Caco-2 (cell line): ENCODE measurements at regions not wholly inside any gene's neighbourhood (a gene's known extent, or its start where the extent isn't known, plus 50 kb on each side); places are given as distances from the start of the nearest gene placed in this dataset.

ENCODE experiments used
- BruUV-seq: library from RNA; stranded (reverse); fragments of 400-500 nt; replicated peaks from 2 replicates; lab custom pipeline; 2021; lab: Mats Ljungman, UMichigan
- CTCF ChIA-PET: fragments of 300-600 bp; sonication (Branson Sonifier 250); formaldehyde crosslinking; loops from one replicate; lab custom pipeline; 2022; ENCODE audit warnings: antibody characterized with exemption; lab: Charles Lee
- POLR2A ChIA-PET: fragments of 300-600 bp; sonication (Branson Sonifier 250); formaldehyde crosslinking; loops from one replicate; lab custom pipeline; 2022; ENCODE audit warnings: antibody characterized with exemption; lab: Charles Lee
- DNase-seq, 2 experiments: peaks; one replicate each; pipeline versions ENCODE4 v3.0.0 to v3.0.0-alpha.2; 2020 to 2022
- H3K27me3 ChIP-seq: replicated peaks from 2 replicates; pipeline ENCODE4 v1.6.0; 2011; ENCODE audit warnings: low read length; ENCODE audit not compliant: control insufficient read depth, insufficient read depth
- H3K36me3 ChIP-seq: 2 replicates; pipeline ENCODE4 v1.5.1; 2011; ENCODE audit warnings: low read length; ENCODE audit not compliant: control insufficient read depth, insufficient read depth
- H3K4me1 ChIP-seq: fragments of 250-450 bp; sonication (Bioruptor Pico); 2 replicates; pipeline ENCODE4 v1.5.1; 2020; ENCODE audit warnings: mild to moderate bottlenecking
- H3K4me3 ChIP-seq: 2 replicates; pipeline ENCODE4 v1.5.1; 2011; ENCODE audit warnings: low read depth, mild to moderate bottlenecking, control low read depth, low read length
- H3K9me3 ChIP-seq: fragments of 250-450 bp; sonication (Bioruptor Pico); 2 replicates; pipeline ENCODE4 v1.5.1; 2020; ENCODE audit warnings: mild to moderate bottlenecking, moderate library complexity
- H3K27ac Mint-ChIP-seq: one replicate; pipeline ENCODE4 v1.8.0; 2022; ENCODE audit warnings: mixed read lengths; ENCODE audit not compliant: unreplicated experiment
- H3K27me3 Mint-ChIP-seq: one replicate; pipeline ENCODE4 v1.8.0; 2022; ENCODE audit warnings: mixed read lengths; ENCODE audit not compliant: insufficient read depth, unreplicated experiment
- H3K36me3 Mint-ChIP-seq: one replicate; pipeline ENCODE4 v1.8.0; 2022; ENCODE audit warnings: mild to moderate bottlenecking, mixed read lengths; ENCODE audit not compliant: insufficient read depth, unreplicated experiment
- H3K4me1 Mint-ChIP-seq: one replicate; pipeline ENCODE4 v1.8.0; 2022; ENCODE audit warnings: low read depth, mixed read lengths; ENCODE audit not compliant: unreplicated experiment
- H3K4me3 Mint-ChIP-seq: one replicate; pipeline ENCODE4 v1.8.0; 2022; ENCODE audit warnings: mild to moderate bottlenecking, moderate library complexity, mixed read lengths; ENCODE audit not compliant: unreplicated experiment
- H3K9me3 Mint-ChIP-seq: one replicate; pipeline ENCODE4 v1.8.0; 2022; ENCODE audit warnings: mixed read lengths; ENCODE audit not compliant: unreplicated experiment
- intact Hi-C: fragments of 100-400 bp; cut with micrococcal nuclease; formaldehyde crosslinking; loops from one replicate; pipeline ENCODE4 v1.10.0; 2022; ENCODE audit not compliant: unreplicated experiment
- TF ChIP-seq, protein P1 (sequence below), 2 experiments: fragments of 200-600 bp in 1 of 2; IDR thresholded peaks; 1 replicate in 1 of 2; 2 replicates in 1 of 2; pipeline versions ENCODE4 v1.5.1 to v1.8.0; 2011 to 2022; ENCODE audit warnings: antibody characterized with exemption in 1 of 2, control low read depth in 1 of 2, inconsistent platforms in 1 of 2, low read depth in 1 of 2, low read length in 1 of 2, mild to moderate bottlenecking in 1 of 2, moderate library complexity in 1 of 2; ENCODE audit not compliant: insufficient read depth in 1 of 2, severe bottlenecking in 1 of 2, unreplicated experiment in 1 of 2

GRCh38 chr9:101915482-101915881 lies 177.0 kb upstream of the GRIN3A start:
- no peak for DNase-seq
- no peaks in the 10 kb centered on the region for H3K27me3 ChIP-seq
- H3K4me3 ChIP-seq = no peak overlapping the region
- H3K36me3 Mint-ChIP-seq = no peaks in the 10 kb centered on the region
- no peaks in the 10 kb centered on the region for H3K4me1 ChIP-seq
- TF ChIP-seq, protein P1, sequence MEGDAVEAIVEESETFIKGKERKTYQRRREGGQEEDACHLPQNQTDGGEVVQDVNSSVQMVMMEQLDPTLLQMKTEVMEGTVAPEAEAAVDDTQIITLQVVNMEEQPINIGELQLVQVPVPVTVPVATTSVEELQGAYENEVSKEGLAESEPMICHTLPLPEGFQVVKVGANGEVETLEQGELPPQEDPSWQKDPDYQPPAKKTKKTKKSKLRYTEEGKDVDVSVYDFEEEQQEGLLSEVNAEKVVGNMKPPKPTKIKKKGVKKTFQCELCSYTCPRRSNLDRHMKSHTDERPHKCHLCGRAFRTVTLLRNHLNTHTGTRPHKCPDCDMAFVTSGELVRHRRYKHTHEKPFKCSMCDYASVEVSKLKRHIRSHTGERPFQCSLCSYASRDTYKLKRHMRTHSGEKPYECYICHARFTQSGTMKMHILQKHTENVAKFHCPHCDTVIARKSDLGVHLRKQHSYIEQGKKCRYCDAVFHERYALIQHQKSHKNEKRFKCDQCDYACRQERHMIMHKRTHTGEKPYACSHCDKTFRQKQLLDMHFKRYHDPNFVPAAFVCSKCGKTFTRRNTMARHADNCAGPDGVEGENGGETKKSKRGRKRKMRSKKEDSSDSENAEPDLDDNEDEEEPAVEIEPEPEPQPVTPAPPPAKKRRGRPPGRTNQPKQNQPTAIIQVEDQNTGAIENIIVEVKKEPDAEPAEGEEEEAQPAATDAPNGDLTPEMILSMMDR (IDR thresholded peaks at IDR 0.05; ENCODE audit: insufficient read depth in 1 of 2, low read depth in 1 of 2, low read length in 1 of 2, severe bottlenecking in 1 of 2, unreplicated experiment in 1 of 2) = no peak
- no peaks in the 10 kb centered on the region for H3K27me3 Mint-ChIP-seq
- H3K9me3 ChIP-seq = no peaks in the 10 kb centered on the region
- H3K4me1 Mint-ChIP-seq = no peaks in the 10 kb centered on the region
- ChIA-PET CTCF (no interaction called here), POLR2A (no interaction called here)
- no peak overlapping the region for H3K27ac Mint-ChIP-seq
- intact Hi-C loops = no loop called here
- H3K9me3 Mint-ChIP-seq = no peaks in the 10 kb centered on the region
- no peaks in the 10 kb centered on the region for H3K36me3 ChIP-seq
- H3K4me3 Mint-ChIP-seq = no peak overlapping the region
- no TSS peak for BruUV-seq

- Mint-ChIP-seq H3K27me3 (peaks cover under 1% of the 10 kb centered on the region), H3K4me1 (no peaks in the 10 kb centered on the region), H3K36me3 (no peaks in the 10 kb centered on the region), H3K27ac (no peak overlapping the region), H3K9me3 (no peaks in the 10 kb centered on the region), H3K4me3 (no peak overlapping the region)
- no peak overlapping the region for H3K4me3 ChIP-seq
- ChIA-PET CTCF (no interaction called here), POLR2A (no interaction called here)
- no peaks in the 10 kb centered on the region for H3K27me3 ChIP-seq
- TF ChIP-seq, protein P1 (IDR thresholded peaks at IDR 0.05; ENCODE audit: insufficient read depth in 1 of 2, low read depth in 1 of 2, low read length in 1 of 2, severe bottlenecking in 1 of 2, unreplicated experiment in 1 of 2) = no peak
- no peaks in the 10 kb centered on the region for H3K4me1 ChIP-seq
- H3K36me3 ChIP-seq = no peaks in the 10 kb centered on the region
- no peak for DNase-seq
- no TSS peak for BruUV-seq
- no peaks in the 10 kb centered on the region for H3K9me3 ChIP-seq
- intact Hi-C loops = no loop called here
Observed at GRCh38 chr9:101912698-101913097, 174.3 kb upstream of the GRIN3A start.

- H3K27me3 Mint-ChIP-seq = peaks cover 2% of the 10 kb centered on the region
- no peaks in the 10 kb centered on the region for H3K4me1 ChIP-seq
- intact Hi-C loops = no loop called here
- H3K4me3 Mint-ChIP-seq = no peak overlapping the region
- no TSS peak for BruUV-seq
- H3K36me3 Mint-ChIP-seq = no peaks in the 10 kb centered on the region
- ChIA-PET POLR2A (no interaction called here), CTCF (no interaction called here)
- no peaks in the 10 kb centered on the region for H3K36me3 ChIP-seq
- H3K9me3 Mint-ChIP-seq = no peaks in the 10 kb centered on the region
- H3K4me3 ChIP-seq = no peak overlapping the region
- DNase-seq = no peak
- TF ChIP-seq, protein P1 (IDR thresholded peaks at IDR 0.05; ENCODE audit: insufficient read depth in 1 of 2, low read depth in 1 of 2, low read length in 1 of 2, severe bottlenecking in 1 of 2, unreplicated experiment in 1 of 2) = no peak
- no peaks in the 10 kb centered on the region for H3K4me1 Mint-ChIP-seq
- H3K27ac Mint-ChIP-seq = no peak overlapping the region
- no peaks in the 10 kb centered on the region for H3K27me3 ChIP-seq
- H3K9me3 ChIP-seq = no peaks in the 10 kb centered on the region
Observed at GRCh38 chr9:101907466-101907865, 169.0 kb upstream of the GRIN3A start.
